CD4-positive, alpha-beta T cell treated with Interleukin-15 for 4 hours (primary cell): ENCODE measurements at regions not wholly inside any gene's neighbourhood (a gene's known extent, or its start where the extent isn't known, plus 50 kb on each side); places are given as distances from the start of the nearest gene placed in this dataset.

Source experiments
- DNase-seq: peaks from one replicate; pipeline ENCODE4 v3.0.0-alpha.2; 2020; ENCODE audit warnings: low spot score

GRCh38 chr14:44149597-44149996, 357.5 kb downstream of the FSCB start:
- no peak for DNase-seq

GRCh38 chr14:44142006-44142405, 365.1 kb downstream of the FSCB start:
- DNase-seq = no peak

DNA sequence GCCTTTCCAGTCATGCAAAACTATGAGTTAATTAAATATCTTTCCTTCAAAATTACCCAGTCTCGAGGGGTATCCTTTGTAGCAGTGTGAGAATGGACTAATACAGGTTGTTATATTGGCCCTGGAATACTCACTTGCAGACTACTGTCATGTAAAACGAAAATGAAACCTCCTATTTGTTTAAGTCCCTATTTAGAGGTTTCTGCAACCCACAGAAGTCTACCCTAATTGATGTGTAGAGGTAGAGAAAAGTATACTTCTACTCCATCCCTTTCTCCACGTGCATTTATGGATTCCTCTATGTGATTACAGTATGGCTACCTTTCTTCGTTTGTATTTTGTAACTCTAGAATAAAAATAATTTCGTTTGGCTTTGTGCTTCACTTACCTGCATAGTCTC, 371.1 kb downstream of the FSCB start:
- no peak for DNase-seq

GRCh38 chr14:44131861-44132260, 375.2 kb downstream of the FSCB start:
- no peak for DNase-seq

- no peak for DNase-seq
Measured at GRCh38 chr14:44113769-44114730, 393.0 kb downstream of the FSCB start.

DNA sequence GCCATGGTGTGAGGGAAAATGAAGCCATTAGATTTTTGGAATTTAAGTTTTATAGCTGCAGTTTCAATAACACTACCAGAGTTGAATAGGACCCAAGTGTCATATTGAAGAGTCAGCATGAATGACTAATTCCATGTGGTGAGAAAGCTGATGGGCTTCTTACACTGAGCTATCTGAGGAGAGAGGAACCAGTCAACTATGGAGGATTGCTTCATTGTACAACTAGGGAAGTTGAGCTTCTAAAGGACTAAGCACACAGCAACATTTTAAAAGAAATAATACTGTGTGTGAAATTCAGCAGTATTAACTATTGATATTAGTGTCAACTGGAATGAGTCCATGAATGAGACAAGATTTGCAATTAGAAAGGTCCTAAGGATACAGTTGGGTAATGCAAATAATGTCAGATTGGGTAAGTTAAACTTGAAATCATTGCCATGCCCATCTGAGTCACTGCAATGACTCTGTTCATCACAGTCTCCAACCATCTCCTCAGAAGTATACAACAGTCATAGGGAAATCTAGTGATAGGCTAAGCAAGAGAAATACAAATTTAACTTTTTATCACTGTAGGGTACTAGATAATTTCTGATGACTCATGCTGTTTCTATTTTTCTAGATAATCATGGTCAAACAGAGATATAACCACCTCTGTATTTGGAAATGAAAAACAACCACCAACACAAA, 394.2 kb downstream of the FSCB start:
- no peak for DNase-seq

GRCh38 chr14:44109036-44109435, 398.0 kb downstream of the FSCB start:
- no peak for DNase-seq

DNA sequence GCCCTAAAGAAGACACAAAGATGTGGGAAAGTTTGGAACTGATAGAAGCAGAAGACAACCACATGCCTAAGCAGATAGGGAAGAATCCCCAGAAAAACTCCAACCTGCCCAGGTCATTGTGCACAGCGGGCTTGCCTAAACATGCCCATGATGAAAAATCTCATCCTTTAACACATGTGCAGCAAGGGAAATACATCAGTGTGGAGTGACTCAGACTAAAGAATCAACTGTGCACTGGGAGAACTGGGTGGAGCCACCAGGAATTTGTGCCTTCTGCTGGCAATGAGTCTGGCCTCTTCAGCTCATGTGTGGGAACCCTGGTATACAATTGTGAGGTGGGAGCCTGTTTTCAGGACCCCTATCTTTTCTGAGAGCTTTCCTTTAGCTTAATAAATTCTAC, 398.5 kb downstream of the FSCB start:
- DNase-seq = no peak

DNA sequence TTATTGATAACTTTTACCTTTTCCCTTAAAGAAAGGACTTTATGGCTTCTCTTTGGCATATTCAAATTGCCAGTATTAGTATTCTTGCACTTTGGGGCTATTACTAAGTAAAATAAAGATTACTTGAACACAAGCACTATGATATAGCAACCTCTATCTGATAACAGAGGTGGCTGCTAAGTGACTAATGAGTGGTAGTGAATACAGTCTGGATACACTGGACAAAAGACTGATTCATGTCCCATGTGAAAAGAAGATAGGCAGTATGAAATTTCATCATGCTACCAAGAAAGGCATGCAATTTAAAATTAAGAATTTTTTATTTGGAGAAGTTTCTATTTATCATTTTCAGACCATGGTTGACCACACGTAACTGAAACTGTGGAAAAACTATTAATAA, 399.9 kb downstream of the FSCB start:
- no peak for DNase-seq

DNA sequence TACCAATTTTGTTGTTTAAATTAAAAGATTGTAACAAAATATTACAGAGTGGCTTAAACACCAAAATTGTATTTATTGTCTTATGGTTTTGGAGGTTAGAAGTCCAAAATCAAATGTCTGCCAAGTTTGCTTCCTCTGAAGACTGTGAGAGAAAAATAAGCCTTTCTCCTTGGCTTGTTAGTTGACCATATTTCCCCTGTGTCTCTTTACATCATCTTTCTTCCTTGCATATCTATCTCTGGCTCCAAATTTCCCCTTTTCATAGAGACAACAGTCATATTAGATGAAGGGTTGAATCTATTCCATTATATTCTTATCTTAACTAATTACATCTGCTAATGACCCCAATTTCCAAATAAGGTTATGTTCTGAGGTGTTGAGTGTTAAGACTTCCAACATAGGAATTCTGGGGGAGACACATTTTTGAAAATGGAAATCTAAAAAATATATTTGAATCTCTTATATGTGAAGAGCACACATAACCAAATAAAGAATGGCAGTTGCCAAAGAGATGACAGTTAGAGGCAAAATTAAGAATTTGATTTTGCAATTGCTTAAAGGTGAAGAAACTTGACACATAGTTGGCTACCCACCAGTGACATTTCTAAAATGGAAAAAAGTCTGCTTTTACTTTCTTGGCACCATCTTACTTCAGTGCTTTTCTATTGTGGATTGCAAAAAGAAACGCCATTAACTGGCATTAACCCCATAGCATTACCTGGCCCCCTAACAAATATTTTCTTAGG, 407.2 kb downstream of the FSCB start:
- DNase-seq = no peak

GRCh38 chr14:44081146-44081545, 425.9 kb downstream of the FSCB start:
- DNase-seq = no peak

DNA sequence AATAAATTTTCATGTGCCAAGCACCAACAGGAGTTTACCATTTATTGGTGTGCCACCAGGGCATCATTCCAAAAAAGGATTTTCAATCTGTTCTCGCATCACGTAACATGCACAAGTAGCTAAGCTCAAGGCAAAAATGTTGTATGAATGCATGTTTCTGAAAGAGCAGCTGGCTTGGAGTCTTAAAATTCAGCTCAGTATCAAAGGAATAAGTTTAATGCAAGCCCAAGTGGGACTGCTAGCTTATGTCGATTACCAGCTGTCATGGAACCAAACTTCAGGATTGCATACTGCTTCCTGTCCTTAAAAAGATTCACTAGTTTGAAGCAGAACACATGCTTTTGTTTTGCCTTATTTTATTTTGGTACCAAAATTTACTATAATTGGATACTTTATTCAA, 437.0 kb downstream of the FSCB start:
- no peak for DNase-seq

- no peak for DNase-seq
Measured at GRCh38 chr14:44053422-44053821, 453.7 kb downstream of the FSCB start.

DNA sequence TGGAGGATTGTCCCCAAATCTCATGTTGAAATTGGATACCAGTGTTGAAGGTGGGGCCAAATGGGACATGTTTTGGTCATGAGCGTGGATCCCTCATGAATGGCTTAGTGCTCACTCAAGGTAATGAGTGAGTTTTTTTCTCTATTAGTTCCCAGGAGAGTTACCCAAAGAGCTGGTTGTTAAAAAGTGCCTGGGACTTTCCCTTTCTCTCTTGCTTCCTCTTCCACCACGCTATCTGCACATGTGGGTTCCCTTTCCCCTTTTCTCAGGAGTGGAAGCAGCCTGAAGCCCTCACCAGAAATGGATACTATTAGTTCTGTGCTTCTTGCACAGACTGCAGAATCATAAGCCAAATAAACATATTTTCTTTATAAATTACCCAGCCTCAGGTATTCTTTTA, 465.4 kb downstream of the FSCB start:
- no peak for DNase-seq

DNA sequence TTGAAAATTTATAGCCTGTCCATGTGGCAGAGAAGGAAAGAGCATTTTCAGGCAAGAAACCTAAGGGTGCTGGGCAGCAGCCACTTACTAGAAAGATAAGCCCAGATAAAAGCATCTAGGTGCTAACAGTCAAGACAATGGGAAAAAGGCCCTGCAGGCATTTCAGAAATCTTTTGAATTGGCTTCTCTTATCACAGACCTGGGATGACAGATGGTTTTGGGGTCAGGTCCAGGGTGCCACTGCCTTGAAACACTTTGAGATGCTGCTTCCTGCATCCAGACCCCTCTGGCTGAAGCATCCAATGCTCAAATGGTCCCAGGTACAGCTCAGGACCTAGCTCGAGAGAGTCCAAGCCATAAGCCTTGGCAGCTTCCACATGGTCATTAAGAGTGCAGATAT, 466.5 kb downstream of the FSCB start:
- no peak for DNase-seq

DNA sequence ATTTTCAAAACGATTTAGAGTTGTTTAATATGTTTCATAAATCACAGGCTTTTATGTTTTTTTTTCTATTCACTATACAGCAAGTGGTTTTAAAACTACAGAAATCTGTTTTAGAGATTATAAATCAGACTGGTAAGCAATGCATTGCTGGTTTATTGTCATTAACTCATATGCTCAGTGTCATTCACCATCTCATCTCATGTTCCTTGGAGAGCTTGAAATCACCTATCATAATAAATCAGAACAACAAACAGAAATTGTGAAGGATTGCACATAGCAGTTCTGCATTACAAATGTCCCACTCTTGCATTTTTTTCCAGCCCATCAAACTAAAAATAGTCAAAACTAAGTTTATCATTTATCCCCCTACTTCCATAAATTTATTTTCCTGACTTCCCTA, 470.8 kb downstream of the FSCB start:
- DNase-seq = no peak

DNA sequence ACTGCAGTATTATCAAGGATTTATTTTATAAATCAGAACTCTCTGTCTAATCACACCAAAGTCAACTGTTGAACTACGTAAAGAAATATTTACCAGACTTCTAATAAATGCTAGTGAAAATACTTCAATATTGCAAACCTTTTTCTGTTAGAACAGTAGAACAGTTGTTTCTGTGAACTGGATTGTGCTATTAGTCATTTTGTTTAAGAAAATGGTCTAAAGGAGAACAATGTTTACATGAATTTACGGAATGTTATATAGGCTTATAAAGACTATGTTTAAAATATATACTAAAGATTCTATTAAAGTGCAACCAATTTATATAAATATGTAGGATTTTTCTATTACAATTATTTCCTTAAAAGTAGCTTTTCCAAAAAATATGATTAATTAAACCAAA, 471.4 kb downstream of the FSCB start:
- no peak for DNase-seq

DNA sequence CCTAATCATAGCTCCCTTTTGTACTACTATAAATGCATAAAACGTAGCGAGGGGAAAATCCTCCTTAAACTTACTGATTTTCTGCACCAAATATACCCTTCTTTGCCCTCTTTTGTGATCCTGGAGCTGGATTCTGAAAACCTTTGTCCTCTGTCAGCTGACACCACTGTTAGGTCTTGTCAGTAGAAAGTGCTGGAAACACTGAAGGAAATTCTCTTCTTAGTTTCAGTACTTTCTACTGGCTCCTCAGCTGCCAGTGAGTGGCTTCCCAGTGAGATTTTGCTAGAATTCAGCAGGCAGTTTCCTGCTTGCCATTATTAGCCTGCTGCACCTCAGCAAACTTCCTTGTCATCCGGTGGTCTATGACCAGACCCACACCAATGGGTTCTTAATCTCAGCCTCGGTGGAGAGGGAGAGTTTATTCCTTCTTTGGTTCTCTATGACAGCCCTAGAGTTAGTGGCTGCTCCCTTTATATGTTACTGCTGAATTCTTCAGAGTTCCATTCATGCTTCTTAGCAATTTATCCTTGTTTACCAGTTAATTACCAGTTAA, 476.2 kb downstream of the FSCB start:
- DNase-seq = no peak

DNA sequence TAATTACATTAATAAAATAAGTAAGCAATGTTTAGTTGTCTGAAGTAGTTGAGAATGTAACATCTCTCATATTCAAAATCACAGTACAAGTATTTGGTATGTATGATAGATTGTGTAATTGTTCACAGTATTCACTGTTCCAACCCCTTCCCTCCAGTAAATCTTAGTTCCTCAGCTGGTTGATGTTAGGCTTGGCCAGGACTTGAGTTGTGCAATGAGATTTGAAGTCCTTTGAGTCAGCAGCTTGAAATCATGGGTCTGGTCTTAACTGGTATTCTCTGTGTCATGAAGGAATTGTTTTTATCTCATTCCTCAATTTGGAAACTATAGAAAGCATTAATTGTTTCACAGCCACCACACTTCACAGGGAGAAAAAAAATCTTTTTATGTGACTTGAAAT, 477.1 kb downstream of the FSCB start:
- no peak for DNase-seq

DNA sequence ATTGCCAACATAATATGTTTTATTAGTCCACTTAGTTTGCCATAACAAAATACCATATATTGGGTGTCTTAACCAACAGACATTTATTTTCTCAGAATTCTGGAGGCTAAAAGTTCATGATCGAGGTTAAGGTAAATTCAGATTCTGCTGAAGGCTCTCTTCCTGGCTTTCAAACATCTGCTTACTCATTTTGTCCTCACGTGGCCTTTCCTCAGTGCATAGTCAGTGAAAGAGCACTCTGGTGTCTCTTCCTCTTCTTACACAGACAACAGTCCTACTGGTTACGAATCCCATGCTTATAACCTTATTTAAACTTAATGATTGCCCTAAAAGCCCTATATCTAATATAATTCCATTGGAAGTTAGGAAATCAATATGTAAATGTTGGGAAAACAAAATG, 479.7 kb downstream of the FSCB start:
- no peak for DNase-seq

DNA sequence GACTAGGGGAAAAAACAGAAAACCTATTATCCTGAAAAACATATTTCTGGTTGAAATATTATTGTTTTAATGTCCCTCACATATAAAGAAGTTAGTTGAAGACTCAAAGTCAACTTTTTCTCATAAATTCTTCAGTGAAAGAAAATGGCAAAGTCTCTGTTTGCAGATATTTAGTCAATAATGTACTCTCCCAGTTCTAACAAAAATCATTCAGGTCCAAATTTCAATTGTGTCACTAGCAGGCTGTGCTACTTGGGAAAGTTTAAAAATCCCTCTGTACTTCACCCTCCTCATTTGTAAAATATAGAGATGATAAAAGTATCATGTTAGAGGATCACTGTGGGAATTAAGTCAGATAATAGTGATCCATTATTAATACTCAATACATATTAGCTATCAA, 496.5 kb downstream of the FSCB start:
- no peak for DNase-seq

GRCh38 chr14:44010071-44010470, 497.0 kb downstream of the FSCB start:
- DNase-seq = no peak

GRCh38 chr14:44009642-44010041, 497.4 kb downstream of the FSCB start:
- DNase-seq = no peak
